WTC11 (cell line): ENCODE measurements at regions not wholly inside any gene's neighbourhood (a gene's known extent, or its start where the extent isn't known, plus 50 kb on each side); places are given as distances from the start of the nearest gene placed in this dataset.

Experiments used
- ATAC-seq: fragments of 200-7000 bp; cut with Tn5 transposase; 2 replicates; pipeline ENCODE4 v1.10.0; 2021; ENCODE audit warnings: mild to moderate bottlenecking, moderate library complexity
- CTCF ChIA-PET: fragments of 300-600 bp; sonication (Branson Sonifier 250); formaldehyde crosslinking; loops from one replicate; lab custom pipeline; 2021; ENCODE audit warnings: antibody characterized with exemption; lab: Charles Lee
- POLR2A ChIA-PET: fragments of 350-600 bp; sonication (Branson Sonifier 250); formaldehyde crosslinking; loops from one replicate; lab custom pipeline; 2021; ENCODE audit warnings: antibody characterized with exemption; lab: Charles Lee
- DNase-seq: peaks from one replicate; pipeline ENCODE4 v3.0.0; 2021; ENCODE audit warnings: low spot score
- H3K27ac Mint-ChIP-seq: 2 replicates; pipeline ENCODE4 v1.8.0; 2021; ENCODE audit warnings: mixed read lengths
- H3K27me3 Mint-ChIP-seq: 2 replicates; pipeline ENCODE4 v1.8.0; 2021; ENCODE audit warnings: low read depth, mild to moderate bottlenecking, moderate library complexity, mixed read lengths
- H3K36me3 Mint-ChIP-seq: 2 replicates; pipeline ENCODE4 v1.8.0; 2021; ENCODE audit warnings: mixed read lengths
- H3K4me1 Mint-ChIP-seq: 2 replicates; pipeline ENCODE4 v1.8.0; 2022; ENCODE audit warnings: mixed read lengths
- H3K4me3 Mint-ChIP-seq: 2 replicates; pipeline ENCODE4 v1.8.0; 2021; ENCODE audit warnings: mild to moderate bottlenecking, moderate library complexity, mixed read lengths
- H3K9me3 Mint-ChIP-seq: 2 replicates; pipeline ENCODE4 v1.8.0; 2021; ENCODE audit warnings: mixed read lengths
- CREB1 ChIP-seq: sonication (generic); formaldehyde crosslinking; IDR thresholded peaks from 2 replicates; pipeline ENCODE4 v1.8.0; 2023; ENCODE audit warnings: mild to moderate bottlenecking, missing genetic modification reagents
- CREM ChIP-seq: sonication (generic); formaldehyde crosslinking; IDR thresholded peaks from 2 replicates; pipeline ENCODE4 v1.8.1; 2022; ENCODE audit warnings: mild to moderate bottlenecking, missing genetic modification reagents, moderate library complexity
- ETV6 ChIP-seq: sonication (generic); formaldehyde crosslinking; IDR thresholded peaks from 2 replicates; pipeline ENCODE4 v1.8.1; 2022; ENCODE audit warnings: mild to moderate bottlenecking, missing genetic modification reagents
- FOXK1 ChIP-seq: sonication (generic); formaldehyde crosslinking; IDR thresholded peaks from 2 replicates; pipeline ENCODE4 v1.8.0; 2022; ENCODE audit warnings: mild to moderate bottlenecking, moderate library complexity, missing genetic modification reagents
- MXD4 ChIP-seq: fragments of 250-450 bp; sonication (Bioruptor Pico); IDR thresholded peaks from 2 replicates; pipeline ENCODE4 v1.8.0; 2021; ENCODE audit warnings: mild to moderate bottlenecking, moderate library complexity, borderline replicate concordance
- MYBL2 ChIP-seq: sonication (generic); formaldehyde crosslinking; IDR thresholded peaks from 2 replicates; pipeline ENCODE4 v1.8.1; 2023; ENCODE audit warnings: mild to moderate bottlenecking, moderate library complexity, missing genetic modification reagents
- NFYB ChIP-seq: sonication (generic); formaldehyde crosslinking; conservative IDR thresholded peaks from 2 replicates; pipeline ENCODE4 v1.8.0; 2022; ENCODE audit warnings: low read depth, missing genetic modification reagents
- NR2C2 ChIP-seq: sonication (generic); formaldehyde crosslinking; IDR thresholded peaks from 2 replicates; pipeline ENCODE4 v1.8.0; 2022; ENCODE audit warnings: mild to moderate bottlenecking, missing genetic modification reagents
- OVOL2 ChIP-seq: fragments of 250-450 bp; sonication (Bioruptor Pico); IDR thresholded peaks from 2 replicates; pipeline ENCODE4 v1.9.0; 2021; ENCODE audit warnings: mild to moderate bottlenecking, borderline replicate concordance
- RELA ChIP-seq: sonication (generic); formaldehyde crosslinking; IDR thresholded peaks from 2 replicates; pipeline ENCODE4 v1.8.1; 2022; ENCODE audit warnings: missing genetic modification reagents, mild to moderate bottlenecking, borderline replicate concordance
- SOX15 ChIP-seq: fragments of 250-450 bp; sonication (Bioruptor Pico); IDR thresholded peaks from 2 replicates; pipeline ENCODE4 v1.9.0; 2021; ENCODE audit warnings: mild to moderate bottlenecking
- TCF7 ChIP-seq: sonication (generic); formaldehyde crosslinking; IDR thresholded peaks from 2 replicates; pipeline ENCODE4 v1.8.0; 2022; ENCODE audit warnings: mild to moderate bottlenecking, low read depth, missing genetic modification reagents, moderate library complexity
- ZBTB21 ChIP-seq: sonication (generic); formaldehyde crosslinking; IDR thresholded peaks from 2 replicates; pipeline ENCODE4 v1.8.1; 2023; ENCODE audit warnings: mild to moderate bottlenecking, missing genetic modification reagents, borderline replicate concordance
- ZNF263 ChIP-seq: sonication (generic); formaldehyde crosslinking; IDR thresholded peaks from 2 replicates; pipeline ENCODE4 v1.8.1; 2022; ENCODE audit warnings: low read depth, mild to moderate bottlenecking, moderate library complexity, missing genetic modification reagents
- ZNF317 ChIP-seq: sonication (generic); formaldehyde crosslinking; IDR thresholded peaks from 2 replicates; pipeline ENCODE4 v1.8.1; 2023; ENCODE audit warnings: low read depth, mild to moderate bottlenecking, moderate library complexity, missing genetic modification reagents, borderline replicate concordance
- TF ChIP-seq, protein P1 (sequence below): fragments of 250-450 bp; sonication (Bioruptor Pico); conservative IDR thresholded peaks from 2 replicates; pipeline ENCODE4 v1.9.0; 2021; ENCODE audit warnings: mild to moderate bottlenecking
- TF ChIP-seq, protein P2 (sequence below): sonication (generic); formaldehyde crosslinking; IDR thresholded peaks from 2 replicates; pipeline ENCODE4 v1.8.1; 2022; ENCODE audit warnings: low read depth, mild to moderate bottlenecking, moderate library complexity, missing genetic modification reagents, borderline replicate concordance
- TF ChIP-seq, protein P3 (sequence below): sonication (generic); formaldehyde crosslinking; IDR thresholded peaks from 2 replicates; pipeline ENCODE4 v1.8.0; 2023; ENCODE audit warnings: mild to moderate bottlenecking, missing genetic modification reagents
- TF ChIP-seq, protein P4 (sequence below): sonication (generic); formaldehyde crosslinking; IDR thresholded peaks from 2 replicates; pipeline ENCODE4 v1.8.1; 2022; ENCODE audit warnings: low read depth, missing genetic modification reagents, borderline replicate concordance
- TF ChIP-seq, protein P5 (sequence below): sonication (generic); formaldehyde crosslinking; IDR thresholded peaks from 2 replicates; pipeline ENCODE4 v1.8.1; 2023; ENCODE audit warnings: mild to moderate bottlenecking, missing genetic modification reagents

DNA sequence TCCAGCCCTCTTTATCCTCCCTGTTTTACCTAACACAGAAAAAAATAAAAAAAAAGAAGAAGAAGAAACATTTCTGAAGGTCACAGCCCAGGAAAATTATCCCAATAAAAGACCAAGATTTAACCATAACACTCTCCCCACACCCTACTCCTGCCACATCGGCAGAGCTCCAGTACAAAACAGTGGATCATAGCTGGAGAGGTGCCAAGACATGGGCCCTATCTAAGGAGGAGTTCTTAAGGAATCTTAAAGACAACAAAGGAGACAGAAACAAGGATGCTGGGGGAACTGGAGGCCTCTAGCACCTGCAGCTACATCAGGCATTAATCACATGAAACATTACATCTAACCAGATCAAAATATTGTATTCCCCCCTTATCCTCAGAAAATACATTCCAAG, 432.8 kb downstream of the MATN1 start (continued):
- TF ChIP-seq, protein P1, sequence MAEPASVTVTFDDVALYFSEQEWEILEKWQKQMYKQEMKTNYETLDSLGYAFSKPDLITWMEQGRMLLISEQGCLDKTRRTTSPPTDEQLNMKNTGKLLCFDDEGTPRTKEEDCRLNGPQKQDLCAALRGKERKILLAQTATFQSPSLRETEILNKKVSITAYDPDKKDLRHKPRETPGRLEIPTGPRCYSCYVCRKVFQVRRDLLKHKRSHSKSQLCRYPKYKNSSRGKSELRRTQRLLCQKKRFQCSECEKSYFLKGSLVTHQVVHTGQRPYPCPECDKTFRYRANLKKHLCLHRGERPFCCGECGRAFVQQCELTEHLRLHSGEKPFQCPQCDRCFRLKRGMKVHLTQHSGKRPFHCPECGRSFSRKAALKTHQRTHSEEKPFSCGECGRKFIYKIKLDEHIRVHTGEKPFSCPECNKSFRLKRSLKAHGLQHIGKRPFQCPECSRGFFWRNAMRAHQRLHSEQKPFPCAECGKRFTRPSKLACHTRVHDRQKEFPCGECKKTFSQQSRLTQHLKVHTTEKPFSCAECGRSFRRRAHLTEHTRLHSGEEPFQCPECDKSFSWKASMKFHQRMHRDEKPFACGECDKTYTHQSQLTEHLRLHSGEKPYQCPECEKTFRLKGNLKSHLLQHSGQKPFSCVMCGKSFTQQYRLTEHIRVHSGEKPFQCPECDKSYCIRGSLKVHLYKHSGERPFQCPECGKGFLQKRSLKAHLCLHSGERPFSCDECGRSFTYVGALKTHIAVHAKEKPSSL (CRISPR knock-in tag): no peak
- TF ChIP-seq OVOL2 (CRISPR knock-in tag) (no peak), MXD4 (CRISPR knock-in tag) (no peak), ZBTB21 (no peak), ZNF263 (CRISPR knock-in tag) (no peak), ZNF317 (CRISPR knock-in tag) (no peak)
- TF ChIP-seq, protein P2, sequence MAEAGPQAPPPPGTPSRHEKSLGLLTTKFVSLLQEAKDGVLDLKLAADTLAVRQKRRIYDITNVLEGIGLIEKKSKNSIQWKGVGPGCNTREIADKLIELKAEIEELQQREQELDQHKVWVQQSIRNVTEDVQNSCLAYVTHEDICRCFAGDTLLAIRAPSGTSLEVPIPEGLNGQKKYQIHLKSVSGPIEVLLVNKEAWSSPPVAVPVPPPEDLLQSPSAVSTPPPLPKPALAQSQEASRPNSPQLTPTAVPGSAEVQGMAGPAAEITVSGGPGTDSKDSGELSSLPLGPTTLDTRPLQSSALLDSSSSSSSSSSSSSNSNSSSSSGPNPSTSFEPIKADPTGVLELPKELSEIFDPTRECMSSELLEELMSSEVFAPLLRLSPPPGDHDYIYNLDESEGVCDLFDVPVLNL (CRISPR knock-in tag): no peak

DNA sequence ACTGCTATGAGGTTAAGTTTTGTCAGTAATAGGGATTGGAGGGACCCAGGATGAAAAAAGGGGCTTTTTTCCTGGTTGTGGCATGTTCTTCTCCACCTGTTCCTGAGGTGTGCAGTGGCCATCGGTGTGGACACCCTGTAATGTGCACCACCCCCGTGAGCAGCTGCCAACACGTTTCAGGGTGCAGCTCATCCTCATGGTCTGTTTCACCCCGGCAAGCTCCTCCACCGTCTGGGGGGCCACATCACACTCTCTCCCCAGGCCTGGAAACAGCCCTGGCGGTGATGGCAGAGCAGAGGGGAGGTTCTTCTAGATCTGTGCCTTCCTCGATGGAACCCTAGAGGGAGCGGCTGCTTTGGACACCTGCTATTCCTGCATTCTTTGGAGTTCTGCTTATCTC, 435.4 kb downstream of the MATN1 start:
- no peak overlapping the region for H3K4me3 Mint-ChIP-seq
- ChIA-PET CTCF (interaction anchor here (1.5 to 2.0 kb wide), 2 partner anchors 92 to 420 kb away, joined by 3 to 11 read pairs; no protein-coding TSS in a partner anchor), POLR2A (no interaction called here)
- no peaks in the 10 kb centered on the region for H3K27me3 Mint-ChIP-seq
- DNase-seq (no peak), ATAC-seq (no peak)
- no peaks in the 10 kb centered on the region for H3K4me1 Mint-ChIP-seq
- H3K9me3 Mint-ChIP-seq: peaks cover 2% of the 10 kb centered on the region
- no peak overlapping the region for H3K27ac Mint-ChIP-seq
- H3K36me3 Mint-ChIP-seq: no peaks in the 10 kb centered on the region
- TF ChIP-seq OVOL2 (CRISPR knock-in tag): no peak
- no peak for TF ChIP-seq ZNF263 (CRISPR knock-in tag)
- TF ChIP-seq, protein P3, sequence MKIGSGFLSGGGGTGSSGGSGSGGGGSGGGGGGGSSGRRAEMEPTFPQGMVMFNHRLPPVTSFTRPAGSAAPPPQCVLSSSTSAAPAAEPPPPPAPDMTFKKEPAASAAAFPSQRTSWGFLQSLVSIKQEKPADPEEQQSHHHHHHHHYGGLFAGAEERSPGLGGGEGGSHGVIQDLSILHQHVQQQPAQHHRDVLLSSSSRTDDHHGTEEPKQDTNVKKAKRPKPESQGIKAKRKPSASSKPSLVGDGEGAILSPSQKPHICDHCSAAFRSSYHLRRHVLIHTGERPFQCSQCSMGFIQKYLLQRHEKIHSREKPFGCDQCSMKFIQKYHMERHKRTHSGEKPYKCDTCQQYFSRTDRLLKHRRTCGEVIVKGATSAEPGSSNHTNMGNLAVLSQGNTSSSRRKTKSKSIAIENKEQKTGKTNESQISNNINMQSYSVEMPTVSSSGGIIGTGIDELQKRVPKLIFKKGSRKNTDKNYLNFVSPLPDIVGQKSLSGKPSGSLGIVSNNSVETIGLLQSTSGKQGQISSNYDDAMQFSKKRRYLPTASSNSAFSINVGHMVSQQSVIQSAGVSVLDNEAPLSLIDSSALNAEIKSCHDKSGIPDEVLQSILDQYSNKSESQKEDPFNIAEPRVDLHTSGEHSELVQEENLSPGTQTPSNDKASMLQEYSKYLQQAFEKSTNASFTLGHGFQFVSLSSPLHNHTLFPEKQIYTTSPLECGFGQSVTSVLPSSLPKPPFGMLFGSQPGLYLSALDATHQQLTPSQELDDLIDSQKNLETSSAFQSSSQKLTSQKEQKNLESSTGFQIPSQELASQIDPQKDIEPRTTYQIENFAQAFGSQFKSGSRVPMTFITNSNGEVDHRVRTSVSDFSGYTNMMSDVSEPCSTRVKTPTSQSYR (CRISPR knock-in tag): no peak
- TF ChIP-seq TCF7: no peak
- no peak for TF ChIP-seq SOX15 (CRISPR knock-in tag)
- no peak for TF ChIP-seq CREB1 (CRISPR knock-in tag)
- TF ChIP-seq CREM (CRISPR knock-in tag): no peak
- TF ChIP-seq, protein P4, sequence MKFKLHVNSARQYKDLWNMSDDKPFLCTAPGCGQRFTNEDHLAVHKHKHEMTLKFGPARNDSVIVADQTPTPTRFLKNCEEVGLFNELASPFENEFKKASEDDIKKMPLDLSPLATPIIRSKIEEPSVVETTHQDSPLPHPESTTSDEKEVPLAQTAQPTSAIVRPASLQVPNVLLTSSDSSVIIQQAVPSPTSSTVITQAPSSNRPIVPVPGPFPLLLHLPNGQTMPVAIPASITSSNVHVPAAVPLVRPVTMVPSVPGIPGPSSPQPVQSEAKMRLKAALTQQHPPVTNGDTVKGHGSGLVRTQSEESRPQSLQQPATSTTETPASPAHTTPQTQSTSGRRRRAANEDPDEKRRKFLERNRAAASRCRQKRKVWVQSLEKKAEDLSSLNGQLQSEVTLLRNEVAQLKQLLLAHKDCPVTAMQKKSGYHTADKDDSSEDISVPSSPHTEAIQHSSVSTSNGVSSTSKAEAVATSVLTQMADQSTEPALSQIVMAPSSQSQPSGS: no peak
- TF ChIP-seq ETV6 (CRISPR knock-in tag): no peak
- no peak for TF ChIP-seq NR2C2
- TF ChIP-seq, protein P5, sequence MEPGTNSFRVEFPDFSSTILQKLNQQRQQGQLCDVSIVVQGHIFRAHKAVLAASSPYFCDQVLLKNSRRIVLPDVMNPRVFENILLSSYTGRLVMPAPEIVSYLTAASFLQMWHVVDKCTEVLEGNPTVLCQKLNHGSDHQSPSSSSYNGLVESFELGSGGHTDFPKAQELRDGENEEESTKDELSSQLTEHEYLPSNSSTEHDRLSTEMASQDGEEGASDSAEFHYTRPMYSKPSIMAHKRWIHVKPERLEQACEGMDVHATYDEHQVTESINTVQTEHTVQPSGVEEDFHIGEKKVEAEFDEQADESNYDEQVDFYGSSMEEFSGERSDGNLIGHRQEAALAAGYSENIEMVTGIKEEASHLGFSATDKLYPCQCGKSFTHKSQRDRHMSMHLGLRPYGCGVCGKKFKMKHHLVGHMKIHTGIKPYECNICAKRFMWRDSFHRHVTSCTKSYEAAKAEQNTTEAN: no peak
- TF ChIP-seq NFYB (CRISPR knock-in tag): no peak
- no peak for TF ChIP-seq FOXK1 (CRISPR knock-in tag)
- no peak for TF ChIP-seq RELA
- no peak for TF ChIP-seq MYBL2 (CRISPR knock-in tag)
